CD4-positive, alpha-beta T cell treated with Interleukin-1 beta for 1 hour (primary cell): ENCODE measurements at regions not wholly inside any gene's neighbourhood (a gene's known extent, or its start where the extent isn't known, plus 50 kb on each side); places are given as distances from the start of the nearest gene placed in this dataset.
"Not testable (repeated sequence)": the region's sequence is repeated elsewhere in the genome, so short reads cannot be mapped to it uniquely, and the experiment has no call there.

Experiments
- DNase-seq, 2 donors: peaks; one replicate each; pipeline ENCODE4 v3.0.0-alpha.2; 2020 to 2022

GRCh38 chr9:85487872-85488271, 253.9 kb downstream of the AGTPBP1 start:
- DNase-seq: no peak

DNA sequence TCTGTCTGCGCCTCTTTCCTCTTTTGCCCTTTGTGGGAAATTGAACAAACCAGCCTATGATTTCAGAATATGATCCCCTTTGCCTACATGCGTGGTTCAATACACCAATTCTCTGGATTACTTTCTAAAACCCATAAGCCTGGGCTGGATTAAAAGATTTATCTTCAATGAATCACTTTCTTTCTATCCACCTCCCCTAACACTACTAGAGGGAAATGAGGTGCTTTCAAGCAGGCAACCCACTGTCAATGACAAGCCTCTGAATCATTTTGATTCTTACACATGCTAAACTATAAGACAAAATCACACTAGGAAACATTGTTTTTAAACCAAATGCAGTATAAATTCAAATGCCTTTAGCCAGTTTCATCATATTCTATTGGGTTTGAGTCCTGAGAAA, 257.5 kb downstream of the AGTPBP1 start:
- DNase-seq: no peak

GRCh38 chr9:85483208-85483607, 258.5 kb downstream of the AGTPBP1 start:
- no peak for DNase-seq

DNA sequence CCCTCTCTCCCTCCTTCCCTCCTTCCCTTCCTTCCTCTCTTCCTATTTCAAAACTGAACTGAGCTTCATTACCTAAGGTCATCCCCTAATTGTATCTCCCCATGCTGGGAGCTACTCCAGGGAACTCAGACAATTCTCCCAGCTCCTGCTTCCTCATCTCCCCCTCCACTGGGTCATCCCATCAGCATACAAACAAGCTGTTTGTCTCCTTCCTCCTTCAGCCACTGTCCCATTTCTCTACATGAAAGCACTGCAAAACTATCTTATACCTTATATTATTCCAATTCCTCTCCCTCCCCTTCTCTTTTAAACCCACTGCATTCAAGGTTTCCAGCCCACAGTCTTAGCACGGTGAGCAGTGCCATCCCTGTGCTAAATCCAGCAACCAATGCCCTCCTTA, 262.4 kb downstream of the AGTPBP1 start:
- DNase-seq: no peak

- DNase-seq: no peak
Measured at GRCh38 chr9:85478847-85479246, 262.9 kb downstream of the AGTPBP1 start.

- DNase-seq: not testable (repeated sequence)
Measured at GRCh38 chr9:85474896-85475295, 266.9 kb downstream of the AGTPBP1 start.

- DNase-seq: no peak
Measured at GRCh38 chr9:85471791-85472190, 270.0 kb downstream of the AGTPBP1 start.

GRCh38 chr9:85469041-85469440, 272.7 kb downstream of the AGTPBP1 start:
- DNase-seq: no peak

- DNase-seq: no peak
Measured at GRCh38 chr9:85466834-85467233, 274.9 kb downstream of the AGTPBP1 start.

DNA sequence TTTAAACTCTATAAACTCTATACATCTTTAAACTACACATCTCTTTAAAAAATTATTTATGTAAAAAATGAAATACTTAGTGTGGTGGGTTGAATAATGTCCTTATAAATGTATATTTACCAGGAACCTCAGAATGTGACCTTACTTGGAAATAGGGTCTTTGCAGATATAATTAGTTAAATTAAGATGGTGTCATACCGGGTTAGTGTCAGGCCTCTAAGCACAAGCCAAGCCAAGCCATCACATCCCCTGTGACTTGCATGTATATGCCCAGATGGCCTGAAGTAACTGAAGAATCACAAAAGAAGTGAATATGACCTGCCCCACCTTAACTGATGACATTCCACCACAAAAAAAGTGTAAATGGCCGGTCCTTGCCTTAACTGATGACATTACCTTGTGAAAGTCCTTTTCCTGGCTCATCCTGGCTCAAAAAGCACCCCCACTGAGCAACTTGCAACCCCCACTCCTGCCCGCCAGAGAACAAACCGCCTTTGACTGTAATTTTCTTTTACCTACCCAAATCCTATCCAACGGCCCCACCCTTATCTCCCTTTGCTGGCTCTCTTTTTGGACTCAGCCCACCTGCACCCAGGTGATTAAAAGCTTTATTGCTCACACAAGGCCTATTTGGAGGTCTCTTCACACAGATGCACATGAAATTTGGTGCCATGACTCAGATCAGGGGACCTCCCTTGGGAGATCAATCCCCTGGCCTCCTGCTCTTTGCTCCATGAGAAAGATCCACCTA, 283.5 kb downstream of the AGTPBP1 start:
- DNase-seq: not testable (repeated sequence)

GRCh38 chr9:85453850-85454249, 287.9 kb downstream of the AGTPBP1 start:
- DNase-seq: no peak

DNA sequence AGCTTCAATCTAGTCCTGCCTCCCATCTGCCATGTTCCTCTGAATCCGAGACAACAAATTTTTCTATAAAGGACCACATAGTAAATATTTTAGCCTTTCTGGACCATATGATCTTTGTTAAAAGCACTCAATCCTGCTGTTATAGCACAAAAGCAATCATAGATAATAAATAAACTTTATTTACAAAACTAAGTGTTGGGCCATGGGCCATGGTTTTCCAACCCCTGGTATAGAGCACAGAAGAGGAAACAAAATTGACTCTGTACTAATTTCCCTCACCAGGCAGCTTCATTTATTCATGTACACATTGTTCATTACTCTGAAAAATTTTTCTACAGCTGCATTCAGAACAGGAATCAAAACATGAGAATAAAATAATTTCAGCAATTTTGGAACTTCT, 288.9 kb downstream of the AGTPBP1 start:
- DNase-seq: no peak

DNA sequence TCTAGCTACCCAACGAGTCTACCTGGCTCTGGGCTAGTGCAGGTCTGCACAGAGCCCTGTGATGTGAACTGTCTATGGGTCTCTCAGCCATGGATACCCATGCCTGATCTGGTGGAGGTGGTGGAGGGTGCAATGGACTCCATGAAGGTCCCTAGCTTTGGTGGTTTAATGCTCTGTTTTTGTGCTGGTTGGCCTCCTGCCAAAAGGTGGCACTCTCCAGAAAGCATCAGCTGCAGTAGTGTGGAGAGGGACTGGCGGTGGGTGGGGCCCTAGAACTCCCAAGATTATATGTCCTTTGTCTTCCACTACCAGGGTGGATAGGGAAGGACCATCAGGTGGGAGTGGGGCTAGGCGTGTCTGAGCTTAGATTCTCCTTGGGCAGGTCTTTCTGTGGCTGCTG, 290.1 kb downstream of the AGTPBP1 start:
- no peak for DNase-seq

GRCh38 chr9:85445887-85446286, 295.9 kb downstream of the AGTPBP1 start:
- no peak for DNase-seq

DNA sequence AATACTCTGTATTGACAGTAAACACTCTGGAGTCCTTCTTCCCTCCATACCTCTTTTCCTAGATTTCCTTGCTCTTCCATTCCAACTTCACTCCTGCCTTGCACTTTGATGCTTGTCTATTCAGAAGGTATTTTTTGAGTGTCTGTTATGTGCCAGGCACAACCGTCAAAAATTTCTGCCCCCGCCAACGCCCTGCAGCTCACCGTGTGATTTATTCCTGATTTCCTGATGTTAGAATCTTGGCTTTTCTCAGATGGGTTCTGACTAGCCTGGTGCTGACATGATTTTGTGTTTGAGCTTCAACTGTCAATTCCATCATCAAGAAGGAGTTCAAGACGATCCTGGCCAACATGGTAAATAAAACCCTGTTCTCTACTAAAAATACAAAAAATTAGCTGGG, 297.5 kb downstream of the AGTPBP1 start:
- DNase-seq: no peak

- DNase-seq: no peak
Measured at GRCh38 chr9:85443190-85443598, 298.6 kb downstream of the AGTPBP1 start.

GRCh38 chr9:85439791-85440190, 302.0 kb downstream of the AGTPBP1 start:
- DNase-seq: no peak

DNA sequence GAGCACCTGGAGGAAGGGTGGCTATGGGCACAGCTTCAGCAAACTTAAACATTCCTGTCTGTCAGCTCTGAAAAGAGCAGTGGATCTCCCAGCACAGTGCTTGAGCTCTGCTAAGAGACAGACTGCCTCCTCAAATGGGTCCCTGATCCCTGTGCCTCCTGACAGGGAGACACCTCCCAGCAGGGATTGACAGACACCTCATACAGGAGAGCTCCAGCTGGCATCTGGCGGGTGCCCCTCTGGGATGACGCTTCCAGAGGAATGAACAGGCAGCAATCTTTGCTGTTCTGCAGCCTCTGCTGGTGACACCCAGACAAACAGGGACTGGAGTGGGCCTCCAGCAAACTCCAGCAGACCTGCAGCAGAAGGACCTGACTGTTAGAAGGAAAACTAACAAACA, 307.8 kb downstream of the AGTPBP1 start:
- not testable (repeated sequence) for DNase-seq

GRCh38 chr9:85433551-85433950, 308.2 kb downstream of the AGTPBP1 start:
- DNase-seq: not testable (repeated sequence)

- DNase-seq: no peak
Measured at GRCh38 chr9:85433046-85433445, 308.7 kb downstream of the AGTPBP1 start.

DNA sequence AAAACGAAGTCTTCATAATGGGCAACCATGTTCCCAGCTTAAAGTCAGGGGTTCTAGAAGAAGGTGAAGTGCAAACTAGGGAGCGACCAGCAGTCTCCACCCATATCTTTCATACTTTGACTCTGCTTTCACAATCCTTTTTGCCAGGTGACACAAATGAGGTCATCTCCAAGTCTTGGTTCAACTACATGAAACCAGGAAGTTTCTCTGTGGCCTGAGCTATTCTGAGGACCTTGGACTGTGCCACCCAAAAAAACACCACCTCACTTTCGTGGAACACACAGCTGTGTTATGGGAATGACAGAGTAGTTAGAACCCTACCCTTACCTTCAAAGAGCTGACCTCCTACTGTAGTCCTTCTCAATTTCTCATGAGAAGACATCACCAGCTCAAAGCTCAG, 309.2 kb downstream of the AGTPBP1 start:
- no peak for DNase-seq

GRCh38 chr9:85431339-85432102, 310.2 kb downstream of the AGTPBP1 start:
- no peak for DNase-seq

GRCh38 chr9:85430659-85431338, 311.0 kb downstream of the AGTPBP1 start:
- no peak for DNase-seq

DNA sequence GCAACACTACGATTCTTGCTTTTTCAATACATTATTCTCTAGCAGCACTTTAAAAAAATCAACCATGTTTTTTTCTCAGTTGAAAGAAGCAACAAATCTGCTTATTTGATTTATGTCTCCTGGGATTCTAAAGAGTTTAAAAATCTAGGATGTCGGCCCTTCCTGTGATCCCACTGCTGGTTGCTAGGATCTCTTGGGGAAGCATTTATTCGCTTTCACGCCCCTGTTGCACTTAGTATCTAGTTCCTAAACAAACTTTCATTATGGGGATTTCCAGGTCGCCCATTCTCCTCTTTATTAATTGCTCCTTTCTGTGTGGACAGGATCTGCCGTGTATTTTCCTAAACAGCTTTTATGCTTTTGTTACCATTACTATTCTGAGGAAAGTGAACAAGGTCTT, 313.5 kb downstream of the AGTPBP1 start:
- DNase-seq: no peak
